ENCODE measurements at regions not wholly inside any gene's neighbourhood (a gene's known extent, or its start where the extent isn't known, plus 50 kb on each side); places are given as distances from the start of the nearest gene placed in this dataset.
"Not testable (repeated sequence)": the region's sequence is repeated elsewhere in the genome, so short reads cannot be mapped to it uniquely, and the experiment has no call there.

DNA sequence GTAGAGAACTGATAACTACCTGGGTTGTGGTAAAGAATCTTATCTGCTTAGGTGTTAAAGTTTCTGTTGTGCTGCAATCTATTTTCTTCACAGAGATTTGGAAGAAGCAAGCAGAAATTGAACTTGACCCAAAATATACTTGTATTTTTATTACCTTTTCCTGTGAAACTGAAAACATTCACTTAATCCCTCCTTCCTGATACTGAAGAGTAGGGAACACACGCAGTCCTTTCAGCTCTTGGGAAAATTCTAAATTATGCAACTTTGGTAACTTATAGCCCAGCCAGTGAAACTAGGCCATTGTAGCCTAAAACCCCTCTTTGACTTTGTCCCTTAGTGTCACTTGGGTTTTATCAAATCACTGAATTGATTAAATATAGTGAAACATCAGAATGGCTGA lies 128.4 kb upstream of the MEIS1 start:
- no peak for DNase-seq

DNA sequence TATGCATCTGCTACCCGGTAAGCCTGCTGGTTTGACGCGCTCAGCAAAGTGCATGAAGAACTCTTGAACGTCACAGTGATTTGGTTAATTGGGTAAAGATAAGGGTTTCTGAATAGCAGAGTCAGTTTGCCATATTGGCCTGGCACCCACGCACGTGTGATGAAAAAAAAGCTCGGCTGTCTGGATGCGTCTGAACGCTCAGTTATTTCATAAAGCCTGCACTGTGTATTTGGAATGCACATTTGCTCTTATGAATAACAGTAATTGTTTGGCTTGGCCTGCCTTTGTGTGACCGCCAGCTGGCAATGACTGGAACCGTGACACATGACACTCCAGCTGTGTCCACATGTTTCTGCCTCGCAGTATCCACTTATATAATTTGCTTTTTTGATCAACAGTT lies 129.2 kb upstream of the MEIS1 start:
- DNase-seq: no peak

DNA sequence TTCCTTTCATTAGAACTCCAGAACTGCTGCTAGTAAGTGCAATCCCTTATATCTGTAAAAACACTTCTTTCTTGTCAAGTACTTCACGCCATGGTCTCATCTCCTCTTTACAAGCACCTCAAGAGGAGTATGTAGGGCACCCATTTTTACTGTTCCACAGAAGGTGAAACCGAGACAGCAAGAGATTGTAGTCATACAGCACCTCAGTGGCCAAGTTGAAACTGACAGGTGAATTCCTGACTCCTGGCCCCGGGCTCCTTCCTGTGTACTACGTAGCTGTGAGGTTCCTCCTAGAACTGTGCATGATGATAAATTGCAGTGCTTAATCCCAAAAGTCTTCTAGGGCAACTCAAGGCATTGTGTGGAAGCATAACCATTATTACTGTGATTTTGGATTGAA lies 131.5 kb upstream of the MEIS1 start:
- no peak for DNase-seq

DNA sequence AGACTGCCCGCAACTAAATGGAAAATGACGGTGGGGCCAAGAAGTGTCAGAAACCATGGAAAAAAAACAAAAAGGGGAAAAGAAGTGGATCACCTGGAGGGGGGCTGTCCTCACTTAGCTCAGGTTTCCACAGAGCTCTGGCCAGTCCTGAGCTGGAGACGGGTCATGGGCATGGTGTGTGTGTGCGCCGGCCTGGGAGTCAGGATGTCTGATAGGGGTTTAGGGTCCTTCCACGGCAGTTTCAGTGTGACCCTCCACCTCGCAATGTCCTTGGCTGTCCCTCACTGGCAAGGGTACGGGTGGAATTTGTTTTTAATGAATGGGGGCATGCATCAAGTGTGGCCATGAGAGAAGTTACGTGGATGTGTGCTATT lies 133.2 kb upstream of the MEIS1 start:
- no peak for DNase-seq

DNA sequence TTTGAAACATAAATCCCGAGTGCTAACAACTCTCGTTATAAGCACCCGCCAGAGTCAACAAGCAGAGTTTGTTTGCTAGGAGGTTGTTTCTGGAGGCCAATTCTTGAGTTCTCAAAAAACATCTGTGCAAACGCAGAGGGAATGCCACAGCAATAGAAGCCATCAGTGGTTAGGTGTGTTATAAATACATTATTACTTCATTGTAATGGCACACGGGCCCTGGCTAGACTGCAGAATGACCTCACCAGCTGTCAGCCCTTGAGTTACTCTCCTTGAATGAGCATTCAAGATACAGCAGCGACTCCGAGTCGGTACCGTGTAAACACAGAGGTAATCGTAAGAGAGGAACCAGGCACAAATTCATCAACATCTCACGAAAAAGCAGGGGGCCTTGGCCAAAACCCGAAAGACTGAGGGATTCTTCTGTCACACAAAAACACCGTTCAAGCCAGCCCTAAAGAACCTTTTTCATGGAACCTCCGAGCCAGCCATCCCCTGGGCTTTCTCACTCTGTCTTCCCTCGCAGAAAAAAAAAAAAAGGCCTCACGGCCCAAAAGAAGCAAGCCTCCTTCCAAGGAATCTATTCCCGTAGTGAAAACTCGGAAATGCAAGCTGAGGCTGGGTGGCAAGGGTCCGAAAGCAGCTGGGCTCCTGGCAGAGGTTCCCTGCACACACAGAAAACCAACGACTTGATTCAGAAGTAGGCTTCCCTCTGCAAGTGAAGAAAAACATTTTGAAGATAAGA lies 133.7 kb upstream of the MEIS1 start:
- no peak for DNase-seq

DNA sequence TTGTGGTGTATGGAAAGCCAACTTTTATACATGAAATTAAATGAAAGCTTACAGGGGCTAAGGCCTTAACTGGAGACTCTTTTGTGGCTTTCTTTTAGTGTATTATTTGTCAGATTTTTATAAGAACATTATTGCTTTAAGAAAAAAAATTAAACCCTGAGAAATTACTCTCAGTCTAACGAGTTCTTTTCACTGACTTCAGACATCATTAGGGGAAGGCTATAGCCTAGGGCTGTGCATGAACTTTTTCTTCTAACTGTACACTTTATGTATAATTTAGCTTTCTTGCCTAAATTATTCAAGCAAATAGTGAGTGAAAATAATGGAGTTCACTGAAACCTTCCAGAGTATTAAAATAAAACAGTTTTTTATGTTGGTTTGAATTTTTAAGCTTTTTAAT lies 151.1 kb upstream of the MEIS1 start:
- DNase-seq: no peak

DNA sequence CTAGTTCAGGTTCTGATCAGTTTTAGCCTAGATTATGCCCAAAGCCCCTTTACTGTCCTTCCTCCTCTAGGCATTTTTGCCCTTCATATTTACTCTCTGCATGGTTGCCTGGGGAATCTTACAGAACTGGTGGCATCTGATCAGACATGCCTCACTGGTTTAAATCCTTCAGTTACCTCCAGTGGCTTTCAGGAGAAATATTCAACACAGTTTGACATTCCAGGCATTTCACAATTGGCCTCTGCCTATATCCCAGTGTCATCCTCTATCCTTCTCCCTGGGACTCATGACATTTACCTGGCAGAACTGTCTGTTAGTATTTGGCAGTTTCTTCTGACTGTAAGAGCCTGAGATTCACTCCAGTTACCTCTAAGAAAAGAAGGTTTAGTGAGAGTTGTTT lies 152.9 kb upstream of the MEIS1 start:
- no peak for DNase-seq

DNA sequence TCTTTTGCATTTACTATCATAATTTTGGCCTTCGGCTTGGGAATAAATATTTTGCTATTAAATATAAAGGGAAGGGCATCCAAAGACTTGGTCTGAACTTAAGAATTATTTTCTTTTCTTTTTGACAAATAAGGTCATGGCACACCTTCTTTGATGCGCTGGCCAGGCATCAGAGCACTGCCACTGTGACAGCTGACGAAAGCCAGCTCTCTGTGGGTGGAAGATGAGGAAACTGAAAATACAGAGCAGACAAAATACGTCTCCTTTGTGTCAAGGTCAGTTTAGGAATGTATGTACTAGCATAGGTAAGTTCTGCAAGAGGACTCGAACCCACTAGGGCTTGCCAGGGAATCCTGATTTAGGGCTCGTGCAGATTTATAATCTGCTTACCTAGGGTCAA lies 155.9 kb upstream of the MEIS1 start:
- DNase-seq: no peak

DNA sequence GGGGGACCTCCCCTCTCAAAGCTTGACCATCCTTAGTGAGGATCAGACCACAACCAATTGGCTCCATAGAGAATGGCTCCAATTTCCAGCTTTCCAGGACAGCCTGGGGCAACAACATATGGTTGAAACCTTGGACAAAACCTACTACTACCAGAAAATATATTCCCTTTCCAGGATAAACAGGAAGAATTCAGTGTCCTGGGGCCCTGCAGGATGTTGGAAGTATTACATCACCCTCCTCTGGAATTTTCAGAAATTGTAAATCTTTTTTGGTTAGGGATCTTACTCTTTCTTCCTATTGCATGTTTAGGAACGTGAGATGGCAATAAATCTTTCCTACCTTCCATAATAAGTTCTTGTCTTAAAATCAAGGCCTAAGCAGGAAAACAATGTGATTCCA lies 158.9 kb upstream of the MEIS1 start:
- no peak for DNase-seq

DNA sequence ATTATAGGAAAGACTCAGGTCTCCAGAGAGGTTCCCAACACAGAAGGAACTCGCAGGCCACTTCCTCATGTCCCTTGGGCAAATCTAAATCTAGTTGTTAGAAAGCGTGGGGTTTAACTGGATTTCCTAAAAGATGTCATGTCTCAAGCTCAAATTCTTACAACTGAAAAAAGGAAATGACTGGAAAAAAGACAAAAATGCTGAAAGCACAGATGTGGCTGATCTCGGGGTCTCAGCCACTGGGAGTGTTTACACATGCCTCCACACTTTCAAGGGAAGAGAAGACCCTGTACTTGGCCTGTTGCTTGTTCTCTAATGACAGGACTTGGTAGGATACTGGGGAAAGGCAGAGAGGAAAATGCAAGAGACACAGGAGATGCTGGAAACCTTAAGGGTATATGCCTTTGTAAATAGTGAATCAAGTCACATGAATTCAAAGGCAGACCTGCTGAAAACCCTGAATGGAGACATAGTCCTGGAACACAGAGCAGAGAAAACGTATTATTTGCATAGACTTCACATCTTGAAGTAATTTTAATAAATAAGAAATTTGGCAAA lies 160.9 kb upstream of the MEIS1 start:
- no peak for DNase-seq

DNA sequence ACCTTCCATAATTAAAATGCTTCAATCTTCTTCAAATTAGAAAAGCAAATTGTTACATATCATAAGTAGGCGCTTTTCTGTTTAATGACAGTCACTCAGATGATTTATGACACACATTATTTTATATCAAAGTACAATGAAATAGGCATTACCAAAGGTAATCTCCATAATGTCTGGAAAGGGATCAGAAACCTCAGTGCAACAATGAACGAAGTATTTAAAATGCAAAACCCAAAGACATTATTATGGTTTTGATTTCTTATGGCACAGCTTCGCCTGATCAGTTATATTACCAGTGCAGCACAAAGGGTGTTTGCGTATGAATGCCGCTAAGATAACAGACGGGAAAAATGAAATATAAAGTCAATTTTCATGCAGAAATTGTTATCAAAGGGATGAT lies 162.2 kb upstream of the MEIS1 start:
- DNase-seq: no peak

DNA sequence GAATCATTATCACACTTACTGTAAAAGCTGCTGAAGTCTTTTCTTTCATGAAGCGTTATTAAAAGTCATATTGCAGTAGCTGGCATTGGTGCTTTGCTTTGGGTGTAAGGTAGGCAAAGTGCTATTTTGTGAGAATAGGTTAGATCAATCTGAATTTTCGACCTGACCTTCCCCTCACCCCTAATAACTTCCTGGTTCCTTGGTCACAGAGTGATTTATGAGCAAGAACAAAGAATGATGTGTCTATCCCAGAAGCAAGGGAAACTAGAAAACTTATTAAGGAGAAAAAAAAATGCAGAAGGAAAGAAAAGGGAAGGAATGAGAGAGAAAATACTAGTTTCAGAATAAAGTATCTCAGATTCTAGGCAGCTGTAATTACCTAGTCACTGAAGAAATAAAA lies 163.1 kb upstream of the MEIS1 start:
- no peak for DNase-seq

DNA sequence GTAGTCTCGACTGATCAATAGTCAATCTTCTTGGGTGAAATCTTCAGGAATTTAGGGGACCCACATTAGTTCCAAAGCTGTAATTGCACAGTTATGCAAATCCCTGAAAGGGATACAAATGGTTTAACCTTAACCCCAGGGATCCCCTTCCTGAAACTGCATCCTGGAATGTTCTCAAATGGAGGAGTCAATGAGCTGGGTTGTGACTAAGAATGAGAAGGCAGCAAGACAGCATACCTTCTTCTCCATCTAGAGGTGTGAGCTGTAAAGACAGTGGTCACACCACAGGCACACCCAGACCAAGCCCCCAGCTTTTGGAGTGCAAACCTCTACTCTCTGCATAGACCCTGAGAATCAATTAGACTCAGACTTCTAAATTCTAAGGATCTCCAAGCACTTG lies 164.7 kb upstream of the MEIS1 start:
- no peak for DNase-seq

DNA sequence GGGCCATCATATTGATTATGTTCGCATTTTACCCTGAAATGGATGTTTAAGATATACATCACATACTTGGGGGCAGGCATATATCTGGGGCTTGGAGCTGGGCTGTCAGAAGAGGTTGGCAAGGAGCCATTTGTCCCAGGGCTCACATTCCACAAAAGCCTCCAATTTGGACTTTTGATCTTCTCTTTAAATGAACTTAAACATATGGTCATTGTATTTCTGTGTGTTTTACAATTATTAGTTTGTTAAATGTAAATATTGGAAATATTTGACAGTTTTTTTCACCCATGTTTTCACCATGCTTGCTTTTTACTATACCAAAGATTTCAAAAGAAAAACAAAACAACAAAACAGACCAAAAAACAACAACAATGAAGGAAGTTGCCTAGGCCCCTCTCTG lies 165.8 kb upstream of the MEIS1 start:
- DNase-seq: no peak

DNA sequence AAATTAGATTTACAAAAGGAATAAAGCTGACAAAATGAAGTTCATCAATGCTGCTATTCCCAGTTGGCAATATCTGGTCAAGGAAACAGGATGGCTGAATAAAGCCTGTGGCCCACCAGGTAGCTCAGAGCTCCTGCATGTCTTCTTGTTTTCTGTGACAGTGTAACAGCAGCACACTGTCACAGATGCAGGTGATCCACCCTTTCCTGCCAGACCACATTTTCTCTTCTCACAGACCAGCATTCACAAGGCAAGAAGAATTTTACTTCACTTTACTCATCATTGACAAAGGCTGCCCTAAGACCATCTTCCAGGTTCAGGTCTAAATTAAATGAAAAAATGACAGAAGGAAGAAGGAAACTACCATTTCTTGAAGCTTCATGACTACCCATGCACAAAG lies 166.2 kb upstream of the MEIS1 start:
- no peak for DNase-seq

DNA sequence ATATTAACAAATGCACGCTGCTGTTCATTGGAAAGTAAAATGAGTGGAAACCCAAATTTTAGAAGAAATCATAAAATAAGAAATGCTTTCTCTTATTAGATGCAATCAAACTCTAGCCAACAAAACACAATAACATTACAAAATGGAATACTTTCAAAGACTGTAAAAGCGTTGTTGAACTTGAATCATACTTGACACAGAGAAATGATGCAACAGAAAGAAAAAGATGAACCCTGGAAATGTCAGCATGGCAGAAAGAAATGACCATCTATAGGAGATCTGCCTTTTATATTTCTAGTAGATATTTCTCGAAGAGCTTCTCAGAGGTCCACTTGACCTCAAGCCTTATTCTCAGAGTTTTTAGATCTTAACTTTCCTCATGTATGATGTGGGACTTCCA lies 170.6 kb upstream of the MEIS1 start:
- DNase-seq: no peak

DNA sequence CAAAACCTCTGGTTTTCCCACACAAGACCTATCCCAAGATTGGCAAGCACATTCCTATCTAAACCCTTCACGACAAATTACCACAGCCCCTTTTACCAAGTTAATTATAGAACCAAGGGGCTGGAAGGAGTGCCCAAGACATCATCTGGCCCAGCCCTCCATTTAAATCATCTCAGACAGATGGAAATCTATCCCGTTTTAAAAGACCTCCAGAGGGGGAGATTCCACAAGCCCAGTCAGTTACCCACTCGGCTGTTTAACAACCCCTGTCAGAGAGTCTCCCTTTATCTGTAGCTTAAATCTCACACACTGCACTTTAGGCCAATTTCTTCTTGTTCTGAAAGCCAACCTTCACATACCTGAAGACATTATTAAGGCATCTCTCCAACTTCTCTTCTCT lies 179.1 kb upstream of the MEIS1 start:
- no peak for DNase-seq

DNA sequence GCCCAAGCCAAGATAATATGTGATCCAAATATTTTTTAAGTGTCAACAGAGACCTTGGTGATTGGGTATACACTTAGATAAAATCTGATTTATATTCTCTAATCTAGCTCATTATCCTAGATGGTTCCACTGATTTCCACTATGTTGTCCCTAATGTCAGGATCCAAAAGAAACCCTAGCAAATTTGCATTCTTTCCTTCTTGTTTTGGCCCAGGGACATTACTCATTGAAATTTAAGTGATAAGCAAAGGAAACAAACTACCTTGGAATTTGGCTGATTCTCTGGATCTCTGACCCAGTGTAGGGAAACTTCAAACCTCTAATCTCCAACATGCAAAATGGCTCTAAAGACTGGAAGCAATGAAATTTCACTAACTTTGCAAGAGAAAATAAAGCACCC lies 179.8 kb upstream of the MEIS1 start:
- no peak for DNase-seq

DNA sequence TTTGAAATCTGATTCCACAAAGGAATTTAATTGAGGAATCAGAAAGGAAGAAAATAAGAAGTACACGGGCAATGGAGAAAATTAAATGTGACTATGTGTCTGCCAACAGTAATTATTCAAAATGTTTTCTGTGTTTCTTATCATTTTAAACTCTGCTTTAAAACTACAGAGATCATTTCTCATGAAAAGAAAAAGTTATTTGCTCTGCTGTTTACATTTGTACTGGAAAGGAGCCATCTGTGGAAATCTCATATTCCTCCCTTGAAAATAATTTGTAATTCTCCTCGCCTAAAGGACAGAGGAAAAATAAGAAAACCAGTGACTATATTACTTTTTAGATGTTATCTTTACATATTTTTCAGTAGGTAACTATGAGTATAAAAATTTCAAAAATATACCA lies 181.9 kb upstream of the MEIS1 start:
- DNase-seq: no peak

DNA sequence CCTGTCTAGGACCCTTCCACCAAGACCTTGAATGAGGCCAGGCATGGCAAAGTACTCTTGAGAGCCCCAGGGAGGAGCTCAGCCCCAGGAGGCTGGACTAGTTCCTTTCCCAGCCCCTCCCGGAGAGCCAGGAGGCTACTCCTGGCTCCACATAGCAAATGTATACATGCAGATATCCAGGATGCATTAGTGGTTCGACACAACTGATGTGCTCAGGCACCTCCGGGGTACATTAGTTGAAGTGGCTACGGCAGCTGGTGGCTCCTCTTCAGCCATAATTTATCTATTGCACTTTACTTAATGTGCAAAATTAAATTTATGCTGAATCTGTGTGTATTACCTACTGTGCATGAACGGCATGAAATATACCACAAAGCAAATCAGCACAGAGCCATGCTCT lies 182.8 kb upstream of the MEIS1 start:
- DNase-seq: no peak

DNA sequence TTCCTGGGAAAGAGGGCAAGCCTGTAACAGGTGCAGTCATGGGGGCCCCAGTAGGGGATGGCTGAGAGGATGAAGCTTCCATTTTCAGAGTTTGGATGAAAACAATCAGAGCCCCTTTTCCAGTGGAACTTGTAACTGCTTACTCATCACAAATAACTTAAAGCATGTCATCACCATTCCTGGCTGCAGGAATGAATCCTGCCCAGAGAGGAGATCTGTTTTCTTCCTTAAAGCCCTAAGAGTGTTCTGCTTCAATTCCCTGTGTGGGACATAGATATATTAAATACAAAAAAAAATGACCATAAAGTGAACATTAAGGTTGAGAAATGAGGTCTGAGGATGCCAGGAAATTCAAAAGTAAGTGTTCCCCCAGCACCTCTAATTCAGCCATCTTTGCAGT lies 183.4 kb upstream of the MEIS1 start:
- DNase-seq: no peak

DNA sequence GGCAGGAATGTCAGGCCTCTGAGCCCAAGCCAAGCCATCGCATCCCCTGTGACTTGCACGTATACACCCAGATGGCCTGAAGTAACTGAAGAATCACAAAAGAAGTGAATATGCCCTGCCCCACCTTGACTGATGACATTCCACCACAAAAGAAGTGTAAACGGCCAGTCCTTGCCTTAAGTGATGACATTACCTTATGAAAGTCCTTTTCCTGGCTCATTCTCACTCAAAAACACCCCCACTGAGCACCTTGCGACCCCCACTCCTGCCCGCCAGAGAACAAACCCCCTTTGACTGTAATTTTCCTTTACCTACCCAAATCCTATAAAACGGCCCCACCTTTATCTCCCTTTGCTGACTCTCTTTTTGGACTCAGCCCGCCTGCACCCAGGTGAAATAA lies 185.8 kb upstream of the MEIS1 start:
- DNase-seq: not testable (repeated sequence)

DNA sequence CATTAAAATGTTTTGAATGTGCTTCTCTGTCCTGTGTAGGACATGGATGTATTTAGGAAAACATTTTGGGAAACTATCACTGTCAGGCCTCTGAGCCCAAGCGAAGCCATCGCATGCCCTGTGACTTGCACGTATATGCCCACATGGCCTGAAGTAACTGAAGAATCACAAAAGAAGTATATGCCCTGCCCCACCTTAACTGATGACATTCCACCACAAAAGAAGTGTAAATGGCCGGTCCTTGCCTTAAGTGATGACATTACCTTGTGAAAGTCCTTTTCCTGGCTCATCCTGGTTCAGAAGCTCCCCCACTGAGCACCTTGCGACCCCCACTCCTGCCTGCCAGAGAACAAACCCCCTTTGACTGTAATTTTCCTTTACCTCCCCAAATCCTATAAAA lies 191.1 kb upstream of the MEIS1 start:
- not testable (repeated sequence) for DNase-seq

DNA sequence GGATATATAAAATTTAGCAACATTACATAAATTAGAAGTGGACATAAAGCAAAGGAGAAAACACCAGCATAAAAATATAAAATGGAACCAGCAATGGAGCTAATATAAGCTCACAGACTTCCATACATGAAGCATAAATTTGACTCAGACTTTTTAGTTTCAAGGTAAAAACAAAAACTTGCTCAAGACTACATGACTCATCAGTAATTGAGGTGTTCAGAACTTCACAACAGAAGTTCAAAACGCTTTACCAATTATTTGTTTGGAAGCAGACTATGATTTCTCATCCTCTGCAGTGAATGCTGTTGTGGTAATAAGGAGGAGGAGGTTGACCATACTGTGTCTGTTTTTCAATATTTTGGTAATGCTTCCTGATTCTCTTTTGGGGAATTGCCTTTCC lies 192.0 kb upstream of the MEIS1 start:
- not testable (repeated sequence) for DNase-seq

DNA sequence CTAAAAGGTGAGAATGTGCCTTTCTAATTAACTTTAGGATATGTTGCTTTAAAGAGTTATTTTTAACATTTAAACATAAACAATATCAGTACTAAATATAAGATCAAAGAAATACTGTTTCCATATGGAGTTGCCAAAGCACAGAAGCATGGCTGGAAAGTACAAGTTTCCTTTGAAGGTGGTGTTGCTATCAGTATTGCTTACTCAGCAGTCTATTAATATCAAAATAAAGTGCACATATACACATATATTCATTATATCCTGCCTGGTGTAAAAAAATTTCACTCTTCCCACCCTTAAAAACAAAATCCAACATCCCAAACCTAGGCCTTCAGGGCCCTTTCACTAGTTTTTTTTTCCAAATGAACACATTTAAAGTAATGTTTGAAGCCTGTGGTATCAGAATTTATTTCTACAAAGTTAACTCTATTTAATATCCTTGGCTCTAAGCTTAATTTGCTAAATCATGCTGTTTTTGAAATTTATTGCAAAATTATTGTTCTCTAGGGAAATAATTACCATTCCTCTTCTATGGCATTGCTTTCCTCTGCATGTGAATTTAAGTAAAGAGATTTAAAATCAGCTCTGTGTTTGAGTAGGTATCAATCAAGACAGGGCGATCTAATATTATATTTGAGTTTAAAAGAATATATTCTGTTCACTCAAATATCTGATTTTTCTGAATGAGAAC lies 192.7 kb upstream of the MEIS1 start:
- no peak for DNase-seq
